ENCODE measurements at regions not wholly inside any gene's neighbourhood (a gene's known extent, or its start where the extent isn't known, plus 50 kb on each side); places are given as distances from the start of the nearest gene placed in this dataset.
"Not testable (repeated sequence)": the region's sequence is repeated elsewhere in the genome, so short reads cannot be mapped to it uniquely, and the experiment has no call there.

DNA sequence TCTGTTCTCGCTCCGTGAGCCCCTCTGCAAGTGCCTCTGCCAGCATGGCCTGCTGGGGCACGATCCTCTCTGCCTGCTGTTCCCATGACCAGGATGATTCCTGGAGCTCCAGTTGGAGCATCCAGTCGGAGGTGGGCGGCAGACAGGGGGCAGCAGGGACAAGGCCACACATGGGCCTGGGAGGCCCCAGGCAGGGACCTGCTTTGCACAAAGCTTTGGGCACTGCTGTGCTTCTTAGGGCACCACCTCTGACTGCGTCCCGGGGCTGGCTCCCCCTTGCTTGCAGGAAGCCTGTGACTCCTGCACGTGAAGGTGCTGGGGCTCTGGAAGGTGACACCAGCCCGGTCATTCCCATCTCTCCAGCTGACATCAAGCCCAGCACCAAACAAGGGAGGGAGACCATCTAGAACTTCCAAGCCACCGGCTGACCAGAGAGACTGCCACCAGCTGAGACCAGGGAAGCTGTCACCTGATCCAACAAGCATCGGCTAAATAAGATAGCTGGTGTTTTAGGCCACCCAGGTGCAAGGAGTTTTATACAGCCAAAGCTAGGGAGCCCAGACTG, 174.8 kb upstream of the FOXD4L5 start:
- no peak overlapping the region for H3K4me3 ChIP-seq
- no peaks in the 10 kb centered on the region for H3K27me3 ChIP-seq (ENCODE audit: low read depth)
- ATAC-seq (no peak), DNase-seq (no peak)
- TF ChIP-seq, protein P1, sequence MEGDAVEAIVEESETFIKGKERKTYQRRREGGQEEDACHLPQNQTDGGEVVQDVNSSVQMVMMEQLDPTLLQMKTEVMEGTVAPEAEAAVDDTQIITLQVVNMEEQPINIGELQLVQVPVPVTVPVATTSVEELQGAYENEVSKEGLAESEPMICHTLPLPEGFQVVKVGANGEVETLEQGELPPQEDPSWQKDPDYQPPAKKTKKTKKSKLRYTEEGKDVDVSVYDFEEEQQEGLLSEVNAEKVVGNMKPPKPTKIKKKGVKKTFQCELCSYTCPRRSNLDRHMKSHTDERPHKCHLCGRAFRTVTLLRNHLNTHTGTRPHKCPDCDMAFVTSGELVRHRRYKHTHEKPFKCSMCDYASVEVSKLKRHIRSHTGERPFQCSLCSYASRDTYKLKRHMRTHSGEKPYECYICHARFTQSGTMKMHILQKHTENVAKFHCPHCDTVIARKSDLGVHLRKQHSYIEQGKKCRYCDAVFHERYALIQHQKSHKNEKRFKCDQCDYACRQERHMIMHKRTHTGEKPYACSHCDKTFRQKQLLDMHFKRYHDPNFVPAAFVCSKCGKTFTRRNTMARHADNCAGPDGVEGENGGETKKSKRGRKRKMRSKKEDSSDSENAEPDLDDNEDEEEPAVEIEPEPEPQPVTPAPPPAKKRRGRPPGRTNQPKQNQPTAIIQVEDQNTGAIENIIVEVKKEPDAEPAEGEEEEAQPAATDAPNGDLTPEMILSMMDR (IDR thresholded peaks at IDR 0.05): no peak
- H3K36me3 ChIP-seq: no peaks in the 10 kb centered on the region
- no peak overlapping the region for H3K27ac ChIP-seq
- intact Hi-C loops (cut with DNase I): no loop called here
- no peaks in the 10 kb centered on the region for H3K4me1 ChIP-seq
- H3K9me3 ChIP-seq: no peaks in the 10 kb centered on the region

DNA sequence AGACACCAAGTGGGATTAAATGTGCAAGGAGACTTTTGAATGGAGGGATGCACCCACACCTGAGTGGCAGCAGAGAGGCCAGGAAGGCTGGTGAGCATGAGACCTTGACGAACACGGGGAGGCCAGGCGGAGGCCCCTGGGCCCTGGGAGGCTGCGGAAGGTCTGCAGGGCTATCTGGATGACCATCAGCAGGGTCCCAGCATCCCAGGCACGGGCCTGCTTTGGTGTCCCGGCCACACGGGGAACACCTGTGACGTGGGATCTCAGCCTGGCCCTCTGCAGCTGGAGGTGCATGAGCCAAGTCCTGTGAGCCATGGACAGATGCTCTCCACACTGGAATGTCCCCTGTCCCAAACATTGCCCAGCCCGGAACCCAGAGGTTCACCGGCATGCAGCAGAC, 174.0 kb upstream of the FOXD4L5 start:
- DNase-seq (no peak), ATAC-seq (peak in 1 of 2 donors; percentile 11)
- Histone ChIP-seq H3K27ac (no peak overlapping the region), H3K9me3 (no peaks in the 10 kb centered on the region), H3K4me3 (no peak overlapping the region), H3K27me3 (ENCODE audit: low read depth) (no peaks in the 10 kb centered on the region), H3K36me3 (no peaks in the 10 kb centered on the region), H3K4me1 (no peaks in the 10 kb centered on the region)
- intact Hi-C loops (cut with DNase I): no loop called here
- TF ChIP-seq, protein P1 (IDR thresholded peaks at IDR 0.05): no peak

DNA sequence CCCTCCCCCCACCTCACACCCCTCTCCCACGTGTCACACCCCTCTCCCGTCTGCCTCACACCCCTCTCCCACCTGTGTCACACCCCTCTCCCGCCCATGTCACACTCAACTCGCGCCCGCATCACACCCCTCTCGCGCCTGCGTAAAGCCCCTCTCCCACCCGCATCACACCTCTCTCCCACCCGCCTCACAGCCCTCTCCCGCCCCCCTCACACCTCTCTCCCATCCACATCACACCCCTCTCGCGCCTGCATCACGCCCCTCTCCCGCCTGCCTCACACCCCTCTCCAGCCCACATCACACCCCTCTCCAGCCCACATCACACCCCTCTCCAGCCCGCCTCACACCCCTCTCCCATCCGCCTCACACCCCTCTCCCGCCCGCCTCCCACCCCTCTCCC, 173.5 kb upstream of the FOXD4L5 start:
- Histone ChIP-seq H3K27ac (no peak overlapping the region), H3K9me3 (no peaks in the 10 kb centered on the region), H3K4me1 (no peaks in the 10 kb centered on the region), H3K27me3 (ENCODE audit: low read depth) (no peaks in the 10 kb centered on the region), H3K4me3 (no peak overlapping the region), H3K36me3 (no peaks in the 10 kb centered on the region)
- TF ChIP-seq, protein P1 (IDR thresholded peaks at IDR 0.05): no peak
- DNase-seq: no peak
- intact Hi-C loops (cut with DNase I): no loop called here
- no peak for ATAC-seq

DNA sequence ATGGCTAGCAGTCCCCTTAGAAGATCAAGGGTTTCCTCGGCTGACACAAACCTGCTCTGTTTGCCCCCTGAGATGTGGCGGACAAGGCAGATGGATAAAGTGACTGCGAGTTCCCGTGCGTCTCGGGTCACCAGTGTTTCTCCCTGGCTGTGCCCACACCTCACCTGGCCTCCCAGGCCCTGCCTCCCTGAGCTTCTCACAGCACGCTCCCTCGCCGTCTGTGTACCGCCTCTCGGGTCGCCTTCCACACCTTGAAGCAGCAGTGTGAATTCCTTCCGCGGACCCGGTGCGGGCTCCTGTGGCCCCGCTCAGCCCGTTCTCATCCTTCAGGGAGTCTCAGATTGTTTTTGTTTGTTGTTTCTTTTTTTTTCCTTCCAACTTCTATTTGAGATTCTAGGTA, 172.0 kb upstream of the FOXD4L5 start:
- H3K27ac ChIP-seq; DNase-seq; H3K4me3 ChIP-seq; H3K9me3 ChIP-seq; H3K4me1 ChIP-seq; H3K27me3 ChIP-seq (ENCODE audit: low read depth); ATAC-seq; intact Hi-C loops (cut with DNase I); H3K36me3 ChIP-seq: not testable (repeated sequence)

DNA sequence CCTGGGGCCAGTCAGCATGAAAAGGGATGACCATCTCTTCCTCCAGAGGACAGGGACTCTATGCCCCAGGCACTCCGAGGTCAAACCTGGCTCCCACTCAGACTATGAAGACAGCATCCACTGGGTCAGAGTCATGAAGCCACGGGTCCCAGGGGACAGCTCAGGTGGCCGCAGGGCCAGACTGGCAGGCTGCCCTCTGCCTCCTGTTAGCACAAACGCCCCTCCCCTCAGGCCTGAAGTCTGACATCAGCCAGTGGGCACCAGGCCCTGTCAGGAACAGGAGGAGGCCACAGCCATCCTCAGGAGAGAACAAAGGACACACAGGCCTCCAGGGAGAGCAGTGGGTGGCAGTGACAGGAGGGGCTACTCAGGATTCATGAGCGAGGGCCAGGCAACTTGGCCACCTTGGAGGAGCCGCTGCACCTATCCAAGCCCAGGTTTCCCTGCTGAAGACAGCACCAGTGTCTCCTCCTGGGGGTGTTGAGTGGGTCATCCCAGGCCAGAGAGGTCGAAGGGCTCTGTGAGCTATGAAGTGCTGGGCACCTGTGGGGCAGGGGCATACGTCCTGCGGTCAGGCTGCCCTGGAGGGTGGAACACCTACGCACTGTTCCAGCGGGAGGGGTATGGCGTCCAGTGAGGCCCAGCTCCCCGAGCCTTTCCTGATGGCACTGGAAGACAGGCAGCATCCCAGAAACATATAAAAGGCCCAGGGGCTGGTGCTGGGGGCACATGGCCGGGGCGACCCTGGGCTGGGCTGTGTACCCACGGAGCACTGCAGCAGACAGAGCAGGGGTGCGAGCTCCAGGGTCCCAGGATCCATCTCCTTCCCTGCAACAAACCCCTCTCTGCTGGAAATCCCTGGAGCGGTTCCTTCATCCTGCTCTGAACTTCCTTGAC, 171.0 kb upstream of the FOXD4L5 start:
- DNase-seq; H3K27me3 ChIP-seq (ENCODE audit: low read depth); H3K4me3 ChIP-seq; ATAC-seq; H3K9me3 ChIP-seq; intact Hi-C loops (cut with DNase I); H3K27ac ChIP-seq; H3K4me1 ChIP-seq; H3K36me3 ChIP-seq: not testable (repeated sequence)

DNA sequence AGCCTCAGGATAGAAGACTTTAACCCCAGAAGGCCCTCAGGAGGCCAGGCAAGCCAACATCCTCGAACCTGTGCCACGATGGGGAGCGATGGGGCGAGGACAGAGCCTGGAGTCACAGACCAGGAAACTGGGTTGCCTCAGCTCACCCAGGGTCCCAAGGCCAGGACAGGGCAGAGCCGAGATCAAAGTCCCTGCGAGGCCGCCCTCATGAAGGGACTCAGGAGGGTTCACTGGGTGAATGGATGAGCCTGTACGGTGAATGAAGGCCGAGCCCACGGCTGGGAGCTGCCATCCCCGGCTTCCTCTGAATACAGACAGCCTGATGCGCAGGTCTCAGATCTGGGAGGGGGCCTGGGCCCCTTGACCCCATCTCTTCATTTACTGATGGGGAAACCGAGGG, 170.1 kb upstream of the FOXD4L5 start:
- H3K9me3 ChIP-seq; H3K27me3 ChIP-seq (ENCODE audit: low read depth); intact Hi-C loops (cut with DNase I); H3K4me3 ChIP-seq; H3K27ac ChIP-seq; H3K4me1 ChIP-seq; DNase-seq; ATAC-seq; H3K36me3 ChIP-seq: not testable (repeated sequence)

DNA sequence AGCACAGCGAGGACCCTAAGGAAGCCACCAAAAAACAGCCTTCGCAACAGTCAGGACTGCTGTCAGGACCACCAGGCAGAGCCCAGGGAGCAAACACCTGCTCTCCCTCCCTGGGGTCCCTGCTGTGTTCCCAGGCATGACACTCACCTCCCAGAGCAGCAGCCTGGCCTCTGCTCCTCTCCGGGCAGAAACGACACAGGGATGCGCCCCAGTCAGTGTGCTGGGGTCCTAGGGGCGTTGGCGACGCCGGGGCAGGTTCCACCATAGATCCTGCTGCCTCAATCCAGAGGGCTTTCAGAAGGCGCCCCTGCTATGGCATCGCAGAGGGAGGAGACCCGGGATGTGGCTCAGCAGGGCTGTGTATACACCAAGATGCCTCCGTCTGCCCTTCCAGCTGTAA, 169.7 kb upstream of the FOXD4L5 start:
- H3K9me3 ChIP-seq; H3K36me3 ChIP-seq; H3K27ac ChIP-seq; ATAC-seq; H3K27me3 ChIP-seq (ENCODE audit: low read depth); H3K4me1 ChIP-seq; H3K4me3 ChIP-seq; intact Hi-C loops (cut with DNase I); DNase-seq: not testable (repeated sequence)

DNA sequence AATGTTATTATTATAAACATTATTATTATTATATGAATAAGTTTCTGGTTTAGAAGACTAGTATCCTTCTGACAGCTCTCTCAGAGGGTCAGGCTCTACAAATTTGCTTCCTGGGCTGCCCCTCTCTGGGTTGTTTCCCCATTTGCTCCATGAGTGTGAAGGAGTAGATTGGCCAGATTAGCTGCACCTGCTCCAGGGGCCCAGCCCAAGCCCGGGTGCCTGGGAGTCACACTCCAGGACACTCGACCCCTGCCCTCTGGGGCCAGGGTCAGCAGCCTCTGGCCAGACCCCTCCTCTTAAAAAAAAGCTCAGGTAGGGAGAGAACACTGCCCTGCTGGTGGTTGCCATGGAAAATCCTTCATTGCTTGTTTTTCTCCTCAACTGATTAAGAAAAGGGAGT, 169.0 kb upstream of the FOXD4L5 start:
- H3K4me1 ChIP-seq; H3K27ac ChIP-seq; H3K4me3 ChIP-seq; H3K36me3 ChIP-seq; ATAC-seq; intact Hi-C loops (cut with DNase I); H3K9me3 ChIP-seq; DNase-seq; H3K27me3 ChIP-seq (ENCODE audit: low read depth): not testable (repeated sequence)

DNA sequence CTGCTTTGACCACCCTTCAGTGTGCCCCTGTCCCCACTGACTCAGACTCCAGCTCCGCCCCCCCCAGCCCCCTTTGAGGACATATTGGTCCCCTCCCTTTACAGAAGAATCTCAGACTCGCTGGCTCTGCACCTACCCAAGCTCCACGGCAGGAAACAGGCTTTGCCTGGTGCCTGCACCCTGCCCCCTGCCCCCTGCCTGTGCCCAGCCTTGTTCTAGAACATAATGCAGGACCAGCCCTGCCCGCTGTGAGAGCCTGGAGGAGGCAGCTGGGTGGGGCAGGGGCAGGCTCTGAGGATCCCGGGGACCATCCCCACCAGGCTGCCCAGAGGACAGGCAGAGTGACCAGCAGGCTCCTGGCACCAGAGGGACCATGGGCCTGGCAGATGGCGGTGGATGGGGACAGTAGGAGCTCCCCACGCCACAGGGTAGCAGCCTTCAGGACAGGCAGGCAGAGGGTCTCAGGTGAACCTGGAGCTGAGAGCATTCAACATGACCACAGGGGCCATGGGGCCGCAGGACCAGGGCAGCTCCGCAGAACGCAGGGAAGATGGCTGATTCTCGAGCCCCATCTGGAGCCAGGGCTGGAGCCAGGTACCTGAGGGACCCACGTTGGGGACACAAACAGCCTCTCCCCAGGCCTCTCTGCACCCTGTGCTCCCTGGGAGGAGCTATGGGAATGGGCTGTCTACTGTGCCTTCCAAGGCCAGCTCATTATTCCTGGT, 165.0 kb upstream of the FOXD4L5 start:
- ATAC-seq: peak; percentile 8 to 23
- intact Hi-C loops (cut with DNase I); DNase-seq; H3K4me1 ChIP-seq; H3K9me3 ChIP-seq; H3K27me3 ChIP-seq (ENCODE audit: low read depth); H3K36me3 ChIP-seq; H3K27ac ChIP-seq; H3K4me3 ChIP-seq: not testable (repeated sequence)
